Thoracic aorta (tissue), 2 donors: ENCODE measurements at regions not wholly inside any gene's neighbourhood (a gene's known extent, or its start where the extent isn't known, plus 50 kb on each side); places are given as distances from the start of the nearest gene placed in this dataset.
A peak's percentile ranks its signal among the peaks of the same experiment; 100 is the strongest.

Source experiments
- ATAC-seq: fragments of 150-250 bp; one replicate; pipeline ENCODE4 v1.8.0; 2017; ENCODE audit warnings: low read depth; ENCODE audit not compliant: insufficient number of reproducible peaks, low FRiP score
- DNase-seq: peaks from one replicate; pipeline ENCODE4 v3.0.0-alpha.2; 2020; ENCODE audit warnings: low spot score
- H3K27ac ChIP-seq, 2 donors: fragments of 200-600 bp; sonication (generic); 1 replicate in 1 of 2; 2 replicates in 1 of 2; pipeline ENCODE4 v1.5.1; 2016; ENCODE audit warnings: mild to moderate bottlenecking in 2 of 2, moderate library complexity in 2 of 2
- H3K27me3 ChIP-seq: fragments of 200-600 bp; sonication (generic); replicated peaks from 2 replicates; pipeline ENCODE4 v1.6.0; 2016; ENCODE audit warnings: mild to moderate bottlenecking; ENCODE audit not compliant: insufficient read depth
- H3K36me3 ChIP-seq: fragments of 200-600 bp; sonication (generic); one replicate; pipeline ENCODE4 v1.5.1; 2016
- H3K4me1 ChIP-seq, 2 donors: fragments of 200-600 bp; sonication (generic); 1 replicate in 1 of 2; 2 replicates in 1 of 2; pipeline versions ENCODE4 v1.5.1 to v1.6.0; 2016; ENCODE audit warnings: low read depth in 2 of 2, mild to moderate bottlenecking in 1 of 2; ENCODE audit not compliant: control insufficient read depth in 1 of 2
- H3K4me3 ChIP-seq: fragments of 200-600 bp; sonication (generic); 2 replicates; pipeline ENCODE4 v1.5.1; 2016; ENCODE audit warnings: mild to moderate bottlenecking
- H3K9me3 ChIP-seq: fragments of 200-600 bp; sonication (generic); 2 replicates; pipeline ENCODE4 v1.5.1; 2016
- CTCF ChIP-seq: fragments of 200-600 bp; sonication (generic); IDR thresholded peaks from one replicate; pipeline ENCODE4 v1.5.1; 2019; ENCODE audit warnings: antibody characterized with exemption

DNA sequence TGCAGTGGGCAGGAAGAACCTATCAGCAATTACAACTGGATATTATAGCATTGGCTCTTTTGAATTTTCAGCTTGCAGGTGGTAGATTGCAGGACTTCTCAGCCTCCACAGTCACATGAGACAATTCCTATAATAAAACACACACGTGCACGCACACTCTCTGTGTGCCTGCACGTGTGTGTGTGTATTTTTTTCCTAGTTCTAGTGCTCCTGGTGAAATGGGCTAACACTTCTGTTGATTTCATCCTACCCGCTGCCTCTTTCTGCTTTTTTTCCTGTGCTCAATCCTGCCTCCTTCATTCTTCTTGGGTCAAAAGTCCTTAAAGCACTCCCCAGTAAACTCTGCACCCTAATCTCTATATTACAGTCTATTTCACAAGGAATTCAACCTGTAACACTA lies 320.1 kb downstream of the OSTF1 start:
- H3K27ac ChIP-seq: no peak overlapping the region
- H3K4me3 ChIP-seq: no peak overlapping the region
- H3K27me3 ChIP-seq: no peaks in the 10 kb centered on the region
- no peak for TF ChIP-seq CTCF
- no peak for DNase-seq
- H3K9me3 ChIP-seq: no peaks in the 10 kb centered on the region
- H3K36me3 ChIP-seq: no peaks in the 10 kb centered on the region
- H3K4me1 ChIP-seq: no peaks in the 10 kb centered on the region
- ATAC-seq: no peak

DNA sequence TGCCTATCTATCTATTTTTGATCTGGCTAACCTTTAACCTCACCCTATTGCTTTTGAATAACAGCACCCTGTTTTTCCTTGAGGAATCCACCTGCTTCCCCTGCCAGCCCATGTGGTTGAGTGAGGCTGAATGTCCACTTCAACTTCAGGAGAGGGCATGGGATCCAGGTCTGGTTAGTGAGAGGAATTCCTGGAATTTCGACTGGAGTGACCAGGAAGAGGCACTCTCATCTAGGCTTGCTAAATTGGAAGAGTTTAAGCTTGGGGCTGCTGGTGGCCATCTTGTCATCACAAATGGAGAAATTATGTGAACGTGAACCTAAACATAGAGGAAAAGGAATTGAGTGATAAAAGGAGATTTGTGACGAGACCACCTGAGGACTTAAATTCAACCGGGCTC lies 322.1 kb downstream of the OSTF1 start:
- DNase-seq: no peak
- H3K9me3 ChIP-seq: no peaks in the 10 kb centered on the region
- H3K27ac ChIP-seq: no peak overlapping the region
- H3K4me3 ChIP-seq: no peak overlapping the region
- TF ChIP-seq CTCF: no peak
- H3K36me3 ChIP-seq: no peaks in the 10 kb centered on the region
- H3K27me3 ChIP-seq: no peaks in the 10 kb centered on the region
- no peak for ATAC-seq
- peaks cover 7 to 8% of the 10 kb centered on the region in 2 donors for H3K4me1 ChIP-seq

DNA sequence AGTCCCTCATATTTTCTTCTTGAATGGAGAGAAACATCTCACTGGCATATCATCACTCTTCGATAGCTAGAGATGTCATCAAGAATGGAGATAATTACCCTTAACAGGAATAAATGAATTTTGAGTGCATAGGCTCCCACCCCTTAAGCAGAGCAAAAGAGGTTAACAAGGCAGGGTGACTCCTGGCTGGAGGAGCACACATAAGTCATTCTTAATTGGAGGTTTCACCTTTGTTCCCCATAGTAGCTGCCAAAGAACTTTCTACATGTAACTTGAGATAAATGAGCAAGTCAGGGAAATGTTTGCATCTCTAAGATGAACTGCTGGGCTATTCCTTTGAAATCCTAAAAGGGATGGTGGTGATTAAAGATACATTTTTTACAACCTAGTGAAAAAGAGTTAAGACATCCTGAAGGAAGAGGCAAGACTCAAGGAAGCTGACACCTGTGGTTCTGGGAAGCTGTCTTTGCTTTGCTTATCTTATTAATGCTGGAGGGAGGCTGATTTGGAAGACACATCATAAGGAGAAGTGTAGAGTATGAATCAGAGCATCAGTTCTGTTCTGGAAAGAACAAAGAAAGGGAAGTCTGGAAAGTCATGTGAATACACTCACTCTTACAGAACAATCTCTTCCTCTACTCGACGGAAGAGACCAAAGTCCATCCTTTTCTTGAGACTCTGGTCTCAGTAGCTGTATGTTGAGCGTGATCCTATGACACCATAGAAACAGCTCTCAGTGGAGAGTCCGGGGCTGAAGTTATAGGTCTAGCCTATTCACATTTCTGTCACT lies 326.3 kb downstream of the OSTF1 start:
- H3K27ac ChIP-seq: peak overlapping the region; percentile 4 to 35
- DNase-seq (no peak), ATAC-seq (no peak)
- no peaks in the 10 kb centered on the region for H3K9me3 ChIP-seq
- H3K4me3 ChIP-seq: no peak overlapping the region
- TF ChIP-seq CTCF: no peak
- no peaks in the 10 kb centered on the region for H3K27me3 ChIP-seq
- peaks cover 7 to 9% of the 10 kb centered on the region in 2 donors for H3K4me1 ChIP-seq
- no peaks in the 10 kb centered on the region for H3K36me3 ChIP-seq

GRCh38 chr9:75417471-75417870 lies 329.2 kb downstream of the OSTF1 start:
- no peak for ATAC-seq
- Histone ChIP-seq H3K9me3 (no peaks in the 10 kb centered on the region), H3K27ac (no peak overlapping the region), H3K4me3 (no peak overlapping the region), H3K4me1 (peaks cover 7 to 9% of the 10 kb centered on the region in 2 donors), H3K36me3 (no peaks in the 10 kb centered on the region), H3K27me3 (no peaks in the 10 kb centered on the region)
- TF ChIP-seq CTCF: no peak
- DNase-seq: no peak

DNA sequence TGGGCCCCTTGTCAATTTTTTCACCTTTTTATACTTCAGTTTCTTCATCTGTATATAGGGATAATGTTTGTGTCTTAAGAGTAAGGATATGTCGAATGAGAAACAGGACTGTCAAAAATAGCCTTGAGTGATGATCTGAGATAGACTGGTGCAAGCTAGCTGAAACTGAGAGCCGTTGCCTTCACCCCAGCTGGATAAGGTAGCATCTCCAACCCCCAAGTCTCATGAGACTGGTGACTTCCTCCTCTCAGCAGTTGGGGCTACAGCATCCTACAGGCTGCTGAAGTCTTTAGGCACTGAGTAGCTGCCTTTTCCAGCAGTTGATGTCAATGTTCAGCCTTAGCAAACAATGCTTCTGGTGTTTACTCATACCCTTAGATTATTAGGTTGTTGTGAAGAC lies 330.2 kb downstream of the OSTF1 start:
- H3K4me1 ChIP-seq: peaks cover 7 to 9% of the 10 kb centered on the region in 2 donors
- H3K27ac ChIP-seq: no peak overlapping the region
- no peak for TF ChIP-seq CTCF
- ATAC-seq: no peak
- no peaks in the 10 kb centered on the region for H3K9me3 ChIP-seq
- no peak for DNase-seq
- H3K36me3 ChIP-seq: no peaks in the 10 kb centered on the region
- H3K27me3 ChIP-seq: no peaks in the 10 kb centered on the region
- H3K4me3 ChIP-seq: no peak overlapping the region
